ENCODE measurements at regions not wholly inside any gene's neighbourhood (a gene's known extent, or its start where the extent isn't known, plus 50 kb on each side); places are given as distances from the start of the nearest gene placed in this dataset.

GRCh38 chr16:51531271-51531670, 380.2 kb upstream of the SALL1 start:
- TF ChIP-seq CTCF (IDR thresholded peaks at IDR 0.05) (no peak), POLR2A (IDR thresholded peaks at IDR 0.05; ENCODE audit: low read depth) (no peak), EP300 (IDR thresholded peaks at IDR 0.05) (no peak), POLR2AphosphoS5 (IDR thresholded peaks at IDR 0.05) (no peak)
